SKM-1 treated with dmso at 0.1 percent for 144 hours (cell line): ENCODE measurements at regions not wholly inside any gene's neighbourhood (a gene's known extent, or its start where the extent isn't known, plus 50 kb on each side); places are given as distances from the start of the nearest gene placed in this dataset.
"Not testable (repeated sequence)": the region's sequence is repeated elsewhere in the genome, so short reads cannot be mapped to it uniquely, and the experiment has no call there.

ENCODE experiments used
- DNase-seq: peaks from one replicate; lab custom pipeline; 2025; ENCODE audit not compliant: unreplicated experiment; lab: John Stamatoyannopoulos, UW

GRCh38 chr12:42737398-42737797, 147.9 kb upstream of the PRICKLE1 start:
- no peak for DNase-seq

DNA sequence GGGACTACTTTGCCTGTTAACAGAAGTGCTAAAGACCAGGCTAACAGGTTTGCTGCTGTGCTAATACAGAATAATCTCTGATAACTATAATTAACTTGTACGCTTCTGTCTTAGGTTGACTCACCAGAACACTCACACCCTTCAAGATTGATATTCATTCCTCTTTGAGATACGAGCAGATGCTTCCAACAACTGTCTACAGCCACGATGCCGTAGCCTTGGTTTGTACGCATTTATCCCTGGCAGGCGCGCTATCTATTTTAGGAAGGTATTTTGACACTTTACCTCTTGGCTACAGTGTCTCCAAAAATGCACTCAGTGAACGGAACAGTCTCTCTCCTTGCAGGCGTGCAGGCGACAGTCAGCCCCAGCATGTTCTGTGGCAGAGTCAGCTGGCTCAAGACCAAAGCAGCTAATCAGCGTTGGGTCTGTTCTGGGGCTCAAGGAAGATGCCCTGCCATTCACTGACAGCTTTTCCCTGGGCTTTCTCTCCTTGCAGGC, 146.4 kb upstream of the PRICKLE1 start:
- DNase-seq = no peak

DNA sequence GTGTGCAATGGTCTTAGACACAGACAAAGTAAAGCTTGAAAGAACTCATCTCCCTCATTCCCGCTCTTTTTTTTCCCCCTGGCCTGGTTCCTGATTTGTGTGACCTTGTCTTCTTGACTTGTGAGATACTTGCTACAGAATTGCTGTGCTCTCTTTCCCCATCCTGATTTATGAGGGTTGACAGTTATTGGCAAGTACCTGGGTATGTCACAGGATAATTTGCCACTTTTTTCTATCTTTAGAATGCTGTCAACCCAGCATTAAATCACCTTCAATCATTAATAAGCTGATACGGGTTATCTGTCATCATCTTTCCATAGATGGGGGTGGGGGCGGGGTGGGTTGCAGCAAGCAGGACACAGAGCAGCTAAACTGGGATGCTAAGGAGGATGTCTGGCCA, 144.4 kb upstream of the PRICKLE1 start:
- no peak for DNase-seq

DNA sequence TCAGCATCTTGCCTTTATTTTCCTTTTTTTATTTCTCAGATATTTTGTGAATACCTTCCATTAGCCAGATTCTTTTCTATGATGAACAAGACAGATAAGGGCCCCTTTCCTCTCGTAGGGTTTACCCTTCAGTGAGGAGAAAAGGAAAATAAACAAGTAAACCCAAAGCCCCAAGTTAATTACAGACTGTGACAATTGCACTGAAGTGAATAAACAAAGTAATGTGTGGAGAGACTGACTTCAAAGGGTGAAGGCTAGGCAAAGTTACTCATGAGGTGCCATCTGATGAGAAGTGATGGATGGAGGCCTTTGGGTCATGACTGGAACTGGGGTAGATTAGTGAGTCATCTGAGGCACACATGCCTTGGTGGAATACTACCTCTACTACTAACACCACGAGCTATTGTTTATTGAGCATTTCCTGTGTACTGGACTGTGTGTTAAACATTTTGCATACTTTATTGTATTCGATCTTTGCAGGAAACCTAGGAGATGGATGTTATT, 143.4 kb upstream of the PRICKLE1 start:
- no peak for DNase-seq

GRCh38 chr12:42730291-42730690, 140.7 kb upstream of the PRICKLE1 start:
- DNase-seq = no peak

- DNase-seq = no peak
These were observed 140.0 kb upstream of the PRICKLE1 start for GRCh38 chr12:42729535-42729900.

DNA sequence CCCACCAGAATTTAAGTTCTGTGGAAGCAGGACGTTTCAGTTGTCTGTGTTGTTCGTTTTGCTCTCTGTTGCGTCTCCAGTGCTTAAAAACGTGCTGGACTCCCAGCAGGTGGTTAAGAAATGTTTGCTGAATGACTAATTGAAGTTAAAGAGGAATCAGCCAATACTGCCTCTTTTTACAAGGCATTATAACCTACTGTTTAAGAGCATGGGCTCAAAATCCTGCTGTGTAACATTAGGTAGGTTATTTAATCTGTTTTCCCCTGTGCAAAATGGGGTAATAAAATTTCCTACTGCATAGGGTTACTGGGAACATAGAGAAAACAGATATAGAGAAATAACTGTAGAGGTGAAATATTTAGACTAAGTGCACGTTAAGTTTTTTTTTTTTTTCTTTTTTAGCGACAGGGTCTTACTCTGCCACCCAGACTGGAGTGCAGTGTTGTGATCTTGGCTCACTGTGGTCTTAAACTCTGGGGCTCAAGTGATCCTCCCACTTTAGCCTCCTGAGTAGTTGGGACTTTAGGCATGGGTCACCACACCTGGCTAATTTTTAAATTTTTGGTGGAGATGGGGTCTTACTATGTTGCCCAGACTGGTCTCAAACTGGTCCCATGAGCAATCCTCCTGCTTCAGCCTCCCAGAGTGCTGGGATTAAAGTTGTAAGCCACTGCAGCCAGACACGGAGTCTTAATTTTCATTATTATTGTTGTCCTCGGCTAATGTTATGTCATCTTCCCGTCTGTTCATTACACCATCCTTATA, 139.4 kb upstream of the PRICKLE1 start:
- no peak for DNase-seq

- no peak for DNase-seq
These were observed 138.7 kb upstream of the PRICKLE1 start for GRCh38 chr12:42728287-42728686.

DNA sequence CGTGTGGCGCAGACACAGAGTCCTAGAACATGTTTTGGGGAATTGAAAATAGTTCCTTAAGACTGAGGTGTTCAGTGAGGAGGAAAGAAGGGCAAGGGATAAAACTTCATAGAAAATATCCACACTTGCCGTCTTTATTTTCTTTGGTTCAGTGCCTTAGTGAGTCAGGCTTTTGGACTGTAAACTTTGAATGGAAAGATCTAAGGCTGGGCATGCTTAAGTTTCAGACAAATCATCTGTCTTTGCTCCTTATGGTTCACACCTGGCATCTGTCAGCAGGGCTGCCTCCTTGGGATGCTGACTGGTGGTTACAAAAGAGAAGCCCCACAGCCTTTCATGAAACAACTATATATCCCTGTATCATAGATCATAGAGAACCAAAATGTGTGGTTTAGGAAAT, 136.3 kb upstream of the PRICKLE1 start:
- no peak for DNase-seq

GRCh38 chr12:42716491-42716891, 126.9 kb upstream of the PRICKLE1 start:
- DNase-seq = no peak

- not testable (repeated sequence) for DNase-seq
These were observed 124.0 kb upstream of the PRICKLE1 start for GRCh38 chr12:42713566-42713965.

DNA sequence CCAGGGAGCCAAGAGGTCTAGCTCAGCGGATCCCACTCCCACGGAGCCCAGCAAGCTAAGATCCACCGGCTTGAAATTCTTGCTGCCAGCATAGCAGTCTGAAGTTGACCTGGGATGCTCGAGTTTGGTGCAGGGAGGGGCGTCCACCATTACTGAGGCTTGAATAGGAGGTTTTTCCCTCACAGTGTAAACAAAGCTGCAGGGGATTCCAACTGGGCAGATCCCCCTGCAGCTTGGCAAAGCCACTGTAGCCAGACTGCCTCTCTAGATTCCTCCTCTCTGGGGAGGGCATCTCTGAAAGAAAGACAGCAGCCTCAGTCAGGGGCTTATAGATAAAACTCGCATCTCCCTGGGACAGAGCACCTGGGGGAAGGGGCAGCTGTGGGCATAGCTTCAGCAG, 118.8 kb upstream of the PRICKLE1 start:
- DNase-seq = not testable (repeated sequence)

- DNase-seq = no peak
These were observed 118.0 kb upstream of the PRICKLE1 start for GRCh38 chr12:42707312-42708226.

GRCh38 chr12:42706321-42706720, 116.8 kb upstream of the PRICKLE1 start:
- DNase-seq = no peak

- DNase-seq = no peak
These were observed 116.3 kb upstream of the PRICKLE1 start for GRCh38 chr12:42705863-42706262.

DNA sequence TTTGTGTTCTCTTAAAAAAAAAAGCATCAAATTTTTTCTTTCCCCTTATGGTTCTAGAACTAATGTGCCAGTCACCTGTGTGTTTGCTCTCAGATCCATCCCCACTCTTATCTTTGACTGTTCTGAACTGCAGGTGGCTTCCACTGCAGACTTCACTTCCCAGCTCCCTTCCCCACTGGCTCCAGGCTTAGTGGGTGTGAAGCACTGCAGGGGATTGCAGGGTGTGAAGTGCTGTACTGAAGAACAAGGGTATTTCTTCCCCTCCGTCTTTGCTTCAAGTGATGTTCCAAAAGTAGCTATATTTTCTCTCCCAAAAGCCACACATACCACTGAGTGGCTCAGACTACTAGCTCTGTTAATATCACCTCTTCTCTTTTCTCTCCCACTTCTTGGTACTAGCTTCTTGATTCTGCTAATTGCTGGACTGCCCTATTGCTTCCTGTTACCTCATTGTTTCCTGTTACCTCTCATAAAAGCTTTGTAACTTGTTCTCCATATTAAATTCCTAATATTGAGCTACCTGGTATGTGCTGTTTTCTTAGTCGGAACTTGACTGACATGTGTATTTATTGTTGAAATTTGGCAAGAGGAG, 115.4 kb upstream of the PRICKLE1 start:
- no peak for DNase-seq

DNA sequence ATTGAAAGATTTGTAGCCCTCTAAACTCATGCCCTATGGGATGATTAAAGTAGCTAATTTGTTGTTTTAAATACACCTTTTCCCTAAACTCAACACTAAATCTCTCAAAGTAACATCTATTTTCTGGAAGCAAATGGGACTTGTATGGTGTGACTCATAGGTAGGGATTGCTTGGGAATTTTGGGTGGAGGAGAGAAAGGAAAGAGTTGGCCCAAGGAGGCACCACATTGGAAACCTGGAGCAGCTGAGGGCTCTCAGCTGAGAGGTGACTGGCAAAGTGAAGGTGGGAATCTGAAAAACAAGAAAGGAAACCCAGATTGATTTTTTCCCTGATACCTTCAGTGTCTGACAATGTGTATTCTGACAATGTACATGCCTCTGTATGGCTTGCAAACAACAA, 114.8 kb upstream of the PRICKLE1 start:
- no peak for DNase-seq

DNA sequence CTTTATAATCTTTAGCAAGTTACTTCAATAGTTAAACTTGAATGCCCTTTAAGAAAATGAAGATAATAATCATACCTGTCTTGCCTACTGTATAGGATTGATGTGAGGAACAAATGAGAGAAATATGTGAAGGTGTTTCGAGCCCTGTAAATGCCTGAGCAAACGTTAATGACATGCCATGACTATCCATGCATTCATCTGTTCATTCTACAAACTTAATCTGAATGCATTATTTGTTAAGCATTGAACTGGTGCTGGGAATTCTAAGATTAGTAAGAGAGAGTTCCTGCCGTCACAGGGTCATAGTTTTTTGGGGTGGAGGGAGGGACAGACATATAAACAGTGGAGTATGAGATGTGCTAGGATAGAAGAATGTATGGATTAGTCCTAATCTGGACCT, 111.5 kb upstream of the PRICKLE1 start:
- DNase-seq = no peak

DNA sequence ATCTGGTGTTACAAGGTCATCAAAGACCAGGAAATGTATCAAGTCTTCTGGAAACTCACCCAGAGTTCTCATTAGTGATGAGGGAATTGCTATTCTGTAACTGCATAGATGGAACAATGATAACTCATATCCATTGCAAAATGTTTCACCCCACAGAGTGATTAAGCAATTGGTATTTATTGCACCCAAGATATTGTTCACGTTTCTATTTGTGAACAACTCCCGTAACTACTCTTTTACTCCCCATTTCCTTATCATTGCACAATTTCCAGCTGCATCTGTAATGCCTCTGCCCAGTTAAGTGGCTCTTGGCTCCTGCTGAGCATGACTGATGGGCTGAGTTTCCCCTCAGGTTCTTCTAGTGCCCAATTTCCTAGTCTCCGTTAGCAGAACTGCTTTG, 108.7 kb upstream of the PRICKLE1 start:
- DNase-seq = peak; percentile 81

- DNase-seq = peak; percentile 52
These were observed 107.0 kb upstream of the PRICKLE1 start for GRCh38 chr12:42696406-42697149.

- no peak for DNase-seq
These were observed 106.0 kb upstream of the PRICKLE1 start for GRCh38 chr12:42695490-42695995.
